ENCODE measurements at regions not wholly inside any gene's neighbourhood (a gene's known extent, or its start where the extent isn't known, plus 50 kb on each side); places are given as distances from the start of the nearest gene placed in this dataset.

GRCh38 chr1:94736073-94736472 is 84.1 kb upstream of the SLC44A3 start:
- H2AFZ ChIP-seq (ENCODE audit: low read length): no peak overlapping the region
- no peaks in the 10 kb centered on the region for H4K20me1 ChIP-seq (ENCODE audit: insufficient read depth, low read length, poor library complexity, severe bottlenecking)
- no peak for TF ChIP-seq EZH2phosphoT487 (IDR thresholded peaks at IDR 0.05; ENCODE audit: borderline replicate concordance)
- TF ChIP-seq, protein P1, sequence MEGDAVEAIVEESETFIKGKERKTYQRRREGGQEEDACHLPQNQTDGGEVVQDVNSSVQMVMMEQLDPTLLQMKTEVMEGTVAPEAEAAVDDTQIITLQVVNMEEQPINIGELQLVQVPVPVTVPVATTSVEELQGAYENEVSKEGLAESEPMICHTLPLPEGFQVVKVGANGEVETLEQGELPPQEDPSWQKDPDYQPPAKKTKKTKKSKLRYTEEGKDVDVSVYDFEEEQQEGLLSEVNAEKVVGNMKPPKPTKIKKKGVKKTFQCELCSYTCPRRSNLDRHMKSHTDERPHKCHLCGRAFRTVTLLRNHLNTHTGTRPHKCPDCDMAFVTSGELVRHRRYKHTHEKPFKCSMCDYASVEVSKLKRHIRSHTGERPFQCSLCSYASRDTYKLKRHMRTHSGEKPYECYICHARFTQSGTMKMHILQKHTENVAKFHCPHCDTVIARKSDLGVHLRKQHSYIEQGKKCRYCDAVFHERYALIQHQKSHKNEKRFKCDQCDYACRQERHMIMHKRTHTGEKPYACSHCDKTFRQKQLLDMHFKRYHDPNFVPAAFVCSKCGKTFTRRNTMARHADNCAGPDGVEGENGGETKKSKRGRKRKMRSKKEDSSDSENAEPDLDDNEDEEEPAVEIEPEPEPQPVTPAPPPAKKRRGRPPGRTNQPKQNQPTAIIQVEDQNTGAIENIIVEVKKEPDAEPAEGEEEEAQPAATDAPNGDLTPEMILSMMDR (conservative IDR thresholded peaks at IDR 0.05; ENCODE audit: low read length): no peak
- H3K4me1 ChIP-seq (ENCODE audit: insufficient read depth, low read length, poor library complexity, severe bottlenecking): peaks cover 33% of the 10 kb centered on the region
- H3K9me3 ChIP-seq (ENCODE audit: insufficient read depth, low read depth, low read length): no peaks in the 10 kb centered on the region
- H3K4me3 ChIP-seq (ENCODE audit: low read length, poor library complexity, severe bottlenecking): peak overlapping the region; percentile 40
- H3K9ac ChIP-seq (ENCODE audit: low read depth, low read length, poor library complexity, severe bottlenecking): no peak overlapping the region
- H3K4me2 ChIP-seq (ENCODE audit: low read depth, low read length, poor library complexity, severe bottlenecking): peak overlapping the region; percentile 69
- no peaks in the 10 kb centered on the region for H3K36me3 ChIP-seq (ENCODE audit: insufficient read depth, low read length)
- no peaks in the 10 kb centered on the region for H3F3A ChIP-seq (ENCODE audit: low read depth)
- no peaks in the 10 kb centered on the region for H3K27me3 ChIP-seq (ENCODE audit: insufficient read depth, low read length, poor library complexity, severe bottlenecking)
- H3K79me2 ChIP-seq (ENCODE audit: insufficient read depth, low read length): no peaks in the 10 kb centered on the region
- H3K9me2 ChIP-seq (replicated peaks; ENCODE audit: low read depth, low read length): no peaks in the 10 kb centered on the region

GRCh38 chr1:94734963-94735901 is 84.9 kb upstream of the SLC44A3 start:
- peaks cover 33% of the 10 kb centered on the region for H3K4me1 ChIP-seq (ENCODE audit: insufficient read depth, low read length, poor library complexity, severe bottlenecking)
- no peak overlapping the region for H3K9ac ChIP-seq (ENCODE audit: low read depth, low read length, poor library complexity, severe bottlenecking)
- no peaks in the 10 kb centered on the region for H3K27me3 ChIP-seq (ENCODE audit: insufficient read depth, low read length, poor library complexity, severe bottlenecking)
- H2AFZ ChIP-seq (ENCODE audit: low read length): no peak overlapping the region
- no peaks in the 10 kb centered on the region for H3K79me2 ChIP-seq (ENCODE audit: insufficient read depth, low read length)
- H3K9me2 ChIP-seq (replicated peaks; ENCODE audit: low read depth, low read length): no peaks in the 10 kb centered on the region
- H3K9me3 ChIP-seq (ENCODE audit: insufficient read depth, low read depth, low read length): no peaks in the 10 kb centered on the region
- H4K20me1 ChIP-seq (ENCODE audit: insufficient read depth, low read length, poor library complexity, severe bottlenecking): no peaks in the 10 kb centered on the region
- H3K4me3 ChIP-seq (ENCODE audit: low read length, poor library complexity, severe bottlenecking): peak overlapping the region; percentile 40
- H3F3A ChIP-seq (ENCODE audit: low read depth): no peaks in the 10 kb centered on the region
- H3K4me2 ChIP-seq (ENCODE audit: low read depth, low read length, poor library complexity, severe bottlenecking): peak overlapping the region; percentile 69
- TF ChIP-seq EZH2phosphoT487 (IDR thresholded peaks at IDR 0.05; ENCODE audit: borderline replicate concordance): no peak
- TF ChIP-seq, protein P1 (conservative IDR thresholded peaks at IDR 0.05; ENCODE audit: low read length): no peak
- H3K36me3 ChIP-seq (ENCODE audit: insufficient read depth, low read length): no peaks in the 10 kb centered on the region

DNA sequence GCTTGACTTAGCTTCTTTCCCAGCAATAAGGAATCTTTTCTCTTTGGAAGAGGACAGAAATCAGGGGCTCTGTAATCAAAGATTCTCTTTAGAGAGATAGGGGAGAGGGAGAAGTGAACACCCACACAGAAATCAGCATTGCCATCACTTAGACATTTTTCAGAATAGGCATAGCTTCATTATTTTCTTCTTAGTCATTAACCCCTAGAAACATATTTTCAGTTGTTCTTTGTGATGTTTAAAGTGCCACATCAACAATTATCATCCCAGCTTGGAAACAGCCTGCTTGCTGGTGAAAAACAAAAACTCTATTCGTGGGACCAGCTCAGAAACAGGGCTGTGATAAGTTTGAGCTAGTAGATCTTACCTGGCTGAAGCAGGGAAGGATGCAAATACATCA is 88.3 kb upstream of the SLC44A3 start:
- H3K9ac ChIP-seq (ENCODE audit: low read depth, low read length, poor library complexity, severe bottlenecking): no peak overlapping the region
- H3K36me3 ChIP-seq (ENCODE audit: insufficient read depth, low read length): no peaks in the 10 kb centered on the region
- no peaks in the 10 kb centered on the region for H3K9me3 ChIP-seq (ENCODE audit: insufficient read depth, low read depth, low read length)
- no peaks in the 10 kb centered on the region for H3K9me2 ChIP-seq (replicated peaks; ENCODE audit: low read depth, low read length)
- no peak overlapping the region for H2AFZ ChIP-seq (ENCODE audit: low read length)
- no peaks in the 10 kb centered on the region for H3K79me2 ChIP-seq (ENCODE audit: insufficient read depth, low read length)
- H3K4me2 ChIP-seq (ENCODE audit: low read depth, low read length, poor library complexity, severe bottlenecking): no peak overlapping the region
- no peak overlapping the region for H3K4me3 ChIP-seq (ENCODE audit: low read length, poor library complexity, severe bottlenecking)
- H3F3A ChIP-seq (ENCODE audit: low read depth): no peaks in the 10 kb centered on the region
- no peaks in the 10 kb centered on the region for H4K20me1 ChIP-seq (ENCODE audit: insufficient read depth, low read length, poor library complexity, severe bottlenecking)
- no peaks in the 10 kb centered on the region for H3K27me3 ChIP-seq (ENCODE audit: insufficient read depth, low read length, poor library complexity, severe bottlenecking)
- peaks cover 26% of the 10 kb centered on the region for H3K4me1 ChIP-seq (ENCODE audit: insufficient read depth, low read length, poor library complexity, severe bottlenecking)
- TF ChIP-seq, protein P1 (conservative IDR thresholded peaks at IDR 0.05; ENCODE audit: low read length): no peak
- no peak for TF ChIP-seq EZH2phosphoT487 (IDR thresholded peaks at IDR 0.05; ENCODE audit: borderline replicate concordance)
